MM.1S (cell line): ENCODE measurements at regions not wholly inside any gene's neighbourhood (a gene's known extent, or its start where the extent isn't known, plus 50 kb on each side); places are given as distances from the start of the nearest gene placed in this dataset.

Source experiments
- CTCF ChIP-seq: fragments of 300-600 bp; sonication (generic); IDR thresholded peaks from 2 replicates; pipeline ENCODE4 v1.5.1; 2016; ENCODE audit warnings: antibody characterized with exemption, low read length, mixed read lengths
- EZH2 ChIP-seq: fragments of 300-600 bp; sonication (generic); optimal IDR thresholded peaks from 2 replicates; pipeline ENCODE3; 2017; ENCODE audit warnings: low read depth, mild to moderate bottlenecking, antibody characterized with exemption, low read length, mixed read lengths

- no peak for TF ChIP-seq CTCF
- no peak for TF ChIP-seq EZH2
Observed at GRCh38 chr15:70269991-70270751, 172.5 kb upstream of the TLE3 start.
